Medulla oblongata (tissue), 1 donor: ENCODE measurements at regions not wholly inside any gene's neighbourhood (a gene's known extent, or its start where the extent isn't known, plus 50 kb on each side); places are given as distances from the start of the nearest gene placed in this dataset.
A peak's percentile ranks its signal among the peaks of the same experiment; 100 is the strongest.

Experiments used
- DNase-seq: peaks from one replicate; pipeline ENCODE4 v3.0.0-alpha.2; 2015; ENCODE audit errors: extremely low spot score

DNA sequence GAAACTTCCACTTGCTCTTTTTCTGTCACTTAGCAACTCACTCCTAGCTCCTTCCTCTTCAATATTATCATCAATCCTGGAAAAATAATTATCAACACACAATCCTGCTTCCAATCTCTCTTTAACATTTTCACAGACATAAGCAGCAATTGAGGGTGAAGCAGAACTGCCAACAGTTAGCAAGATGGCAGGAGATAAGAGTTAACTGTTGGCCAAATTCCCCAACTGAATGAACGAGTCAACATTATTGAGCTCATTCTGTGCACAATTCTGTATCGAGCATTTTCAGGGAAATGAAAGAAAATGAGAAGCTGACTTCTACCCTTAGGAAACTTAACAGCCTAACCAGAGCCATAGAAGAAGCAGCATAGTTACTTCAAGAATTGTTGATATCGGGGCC lies 152.0 kb downstream of the KCNA5 start:
- no peak for DNase-seq

DNA sequence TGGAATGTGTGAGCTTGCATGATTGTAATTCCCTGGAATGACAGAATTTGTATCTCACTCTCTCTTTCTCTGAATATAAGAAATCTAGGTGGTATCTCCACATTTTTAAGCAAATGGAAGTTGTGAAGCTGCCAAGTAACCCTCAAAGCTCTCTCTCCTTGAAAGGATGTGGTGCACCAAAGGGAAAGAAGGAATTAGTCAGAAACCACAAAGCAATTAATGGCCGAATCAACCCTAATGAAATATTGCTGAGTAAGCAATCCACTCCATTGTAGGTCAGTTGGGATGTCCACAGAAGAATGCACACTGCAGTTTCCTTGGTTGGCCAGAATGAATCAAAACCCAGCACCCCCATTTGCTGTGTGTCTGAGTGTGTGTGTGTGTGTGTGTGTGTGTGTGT lies 153.5 kb downstream of the KCNA5 start:
- no peak for DNase-seq

DNA sequence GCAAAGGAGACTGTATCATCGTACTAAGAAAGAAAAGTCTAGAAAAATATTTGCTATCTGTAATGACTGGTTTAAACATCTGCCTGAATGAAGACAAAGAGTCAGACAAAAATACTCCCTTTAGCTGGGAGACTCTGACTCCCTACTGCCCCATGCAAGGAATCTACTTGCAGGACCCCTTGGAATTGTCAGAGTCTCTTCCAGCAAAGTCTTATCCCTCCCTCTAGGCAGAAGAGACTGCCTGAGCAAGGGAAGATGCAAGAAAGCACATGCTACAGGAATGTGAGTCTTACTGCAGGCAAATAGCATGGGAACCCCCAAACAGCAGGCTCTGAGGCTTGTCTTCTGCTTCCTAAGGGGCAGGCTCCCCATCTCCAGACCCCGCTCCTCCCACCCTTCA lies 154.0 kb downstream of the KCNA5 start:
- no peak for DNase-seq

DNA sequence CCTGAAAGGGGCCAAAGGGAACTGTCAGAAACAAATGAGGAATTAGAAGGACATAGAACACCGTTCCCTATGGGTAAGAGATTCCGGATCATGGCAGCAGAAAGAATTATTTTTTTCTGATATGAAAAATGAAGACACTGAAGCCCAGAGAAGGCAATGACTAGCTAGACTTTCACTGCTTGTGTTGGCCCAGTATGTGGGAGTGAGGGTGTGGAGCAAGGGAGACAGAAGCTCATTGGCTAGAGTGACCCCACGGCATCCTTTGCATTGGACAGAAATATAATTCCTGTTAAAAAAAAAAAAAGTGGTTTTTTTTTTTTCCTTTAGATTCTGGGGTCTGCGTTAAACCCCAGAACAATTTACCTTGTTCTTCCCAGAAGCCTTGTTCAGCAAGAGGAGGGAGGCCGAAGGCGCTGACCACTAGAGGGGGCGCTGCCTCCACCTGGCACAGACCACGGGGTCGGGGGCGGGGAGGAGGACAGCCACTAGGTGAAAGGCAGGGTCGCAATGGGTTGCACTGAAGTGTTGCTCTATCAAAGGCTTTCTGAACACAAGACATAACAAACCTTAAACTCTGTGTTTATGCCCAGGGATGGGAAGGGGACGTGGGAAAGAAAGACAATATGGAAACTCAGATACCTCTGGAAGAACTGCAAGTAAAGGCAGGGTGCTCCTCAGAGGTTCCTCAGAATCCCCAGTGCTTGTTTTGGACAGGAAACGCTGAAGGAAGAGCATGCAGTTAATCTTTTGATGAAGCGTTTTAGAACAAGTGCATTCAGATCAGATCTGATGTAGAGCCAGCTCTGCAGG lies 156.8 kb downstream of the KCNA5 start:
- DNase-seq: peak; percentile 24

DNA sequence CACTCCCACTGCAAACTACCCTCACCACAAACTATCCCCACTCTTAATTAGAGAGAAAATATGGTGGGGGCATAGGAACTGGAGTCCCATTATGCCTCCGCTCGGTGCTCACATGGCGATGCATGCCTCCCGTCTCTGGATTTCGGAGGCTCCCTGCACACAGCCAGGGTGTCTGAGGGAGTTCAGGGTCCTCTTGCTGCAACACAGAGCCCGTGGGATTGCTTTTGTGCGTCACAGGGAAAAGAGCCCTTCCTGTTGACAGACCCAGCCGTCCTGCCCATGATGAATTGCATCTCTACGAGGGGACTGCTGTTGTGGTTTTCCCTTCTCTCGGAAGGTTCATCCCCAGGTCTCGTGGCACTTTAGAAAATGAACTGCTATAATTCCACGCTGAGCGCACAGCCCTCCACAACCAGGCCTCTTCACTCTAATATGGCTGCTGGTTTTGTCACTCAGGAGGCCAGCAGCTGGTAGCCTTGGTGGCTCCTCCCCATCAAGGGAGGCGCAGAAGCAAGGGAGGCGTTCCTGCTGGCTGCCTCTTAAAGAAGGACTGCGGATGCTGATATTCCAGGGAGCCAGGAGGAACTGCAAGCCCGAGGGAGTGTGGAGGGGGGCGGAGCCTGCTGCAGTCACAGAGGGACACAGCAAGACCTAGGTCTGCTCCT lies 158.0 kb downstream of the KCNA5 start:
- no peak for DNase-seq

DNA sequence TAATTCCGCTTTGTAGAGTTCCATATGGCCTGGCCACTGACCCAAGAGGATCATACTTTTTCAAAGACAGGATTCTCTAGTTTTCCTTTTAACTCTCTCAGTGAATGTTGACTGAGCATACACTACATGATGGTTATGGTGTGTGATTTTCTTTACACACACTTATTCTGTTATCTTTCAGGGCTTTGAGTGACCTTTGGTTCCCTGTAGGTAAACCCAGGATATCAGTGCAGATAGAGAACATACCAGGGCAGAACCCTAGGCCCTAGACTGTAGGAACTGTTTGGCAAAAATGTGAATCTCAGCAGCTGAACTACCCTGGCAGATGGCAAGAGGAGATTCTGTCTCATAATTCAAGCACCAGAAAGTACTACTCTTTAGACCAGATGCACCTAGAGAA lies 159.6 kb downstream of the KCNA5 start:
- DNase-seq: no peak

DNA sequence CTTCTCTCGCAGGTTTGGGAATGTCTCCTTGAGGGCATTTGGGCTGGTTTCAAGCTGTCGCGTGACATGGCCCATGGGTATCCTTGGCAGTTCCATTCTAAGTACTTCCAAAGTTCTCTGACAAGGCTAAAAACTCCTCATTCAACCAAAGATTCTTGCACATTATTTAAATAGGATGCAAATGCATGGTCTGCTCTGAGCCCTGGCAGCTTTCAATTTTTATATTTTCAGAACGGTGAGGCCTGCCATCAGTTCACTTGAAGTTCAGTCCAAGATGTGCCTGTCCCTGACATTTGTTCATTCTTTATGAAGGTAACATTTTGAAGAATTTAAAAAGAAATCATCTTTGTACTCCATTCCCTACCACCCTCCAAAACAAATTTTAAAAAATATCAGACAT lies 160.0 kb downstream of the KCNA5 start:
- no peak for DNase-seq

DNA sequence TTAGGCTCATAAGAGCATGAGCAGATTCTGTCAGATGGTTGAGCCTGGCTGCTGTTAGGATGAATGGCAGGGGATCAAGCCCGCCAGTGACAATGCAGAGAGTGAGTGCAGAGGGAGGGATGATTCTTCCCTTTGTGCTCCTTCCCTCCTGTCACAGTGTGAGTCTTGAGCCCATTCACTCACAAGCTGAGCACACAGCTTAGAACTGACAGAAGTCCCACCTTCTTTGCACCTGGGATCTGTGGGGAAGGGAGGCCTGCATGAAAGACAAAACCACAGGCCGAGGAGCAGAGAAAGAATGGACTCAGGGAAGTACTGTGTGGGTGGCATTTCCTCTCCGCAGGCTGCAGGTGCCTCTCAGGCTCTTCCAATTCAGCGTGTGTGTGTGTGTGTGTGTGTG lies 160.6 kb downstream of the KCNA5 start:
- no peak for DNase-seq

DNA sequence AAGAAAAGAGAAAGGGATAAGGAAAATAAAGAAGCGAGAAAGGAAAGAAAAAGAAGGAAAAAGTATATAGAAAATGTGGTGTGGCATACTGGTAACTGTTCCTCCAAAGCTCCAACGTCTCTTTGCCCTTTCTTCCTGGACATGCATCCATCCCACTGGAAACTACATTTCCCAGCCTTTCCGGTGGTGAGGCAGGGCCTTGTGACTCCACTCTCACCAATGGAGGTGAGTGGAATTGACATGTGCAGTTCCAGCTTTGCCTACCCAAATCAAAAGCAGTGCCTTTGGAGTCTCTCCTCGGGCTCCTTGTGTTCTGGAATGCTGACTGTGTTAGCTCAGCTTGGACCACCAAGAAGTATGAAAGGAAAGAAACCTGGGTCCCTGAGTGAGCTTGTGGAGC lies 161.2 kb downstream of the KCNA5 start:
- no peak for DNase-seq

DNA sequence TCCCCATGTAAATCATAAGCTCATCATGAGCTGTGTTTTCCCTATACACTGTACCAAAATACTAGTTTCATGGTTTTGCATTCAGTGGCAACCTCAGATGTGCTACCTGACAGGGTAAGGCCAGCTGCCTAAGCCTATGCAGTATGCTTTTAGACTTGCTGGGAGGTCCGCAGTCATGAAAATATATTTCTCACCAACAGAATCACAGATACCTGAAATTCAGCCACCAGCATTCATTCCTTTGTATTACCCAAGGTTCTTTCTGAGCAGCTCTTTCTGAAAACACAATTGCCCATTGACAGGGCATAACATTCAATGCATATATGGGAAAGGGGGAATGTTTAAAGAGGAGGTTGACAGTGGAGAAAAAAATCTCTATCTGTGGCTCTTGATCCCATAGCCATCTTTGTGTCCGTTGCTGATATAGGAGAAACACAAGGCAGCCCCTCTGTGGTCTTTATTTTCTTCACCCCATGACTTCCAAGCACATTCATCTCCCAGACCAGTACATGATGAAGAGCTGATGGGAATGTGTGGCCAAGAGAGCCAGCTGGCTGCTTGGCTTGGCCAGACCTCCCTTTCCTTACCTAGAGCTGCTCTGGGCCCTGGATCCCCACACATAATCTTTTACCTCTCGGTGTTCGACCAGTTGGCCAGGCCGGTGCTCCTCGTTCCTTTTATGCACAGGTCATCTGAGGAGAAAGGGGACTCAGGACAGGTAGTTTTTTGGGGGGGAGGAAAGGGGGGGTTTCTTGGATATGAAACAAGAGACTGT lies 162.9 kb downstream of the KCNA5 start:
- DNase-seq: no peak

DNA sequence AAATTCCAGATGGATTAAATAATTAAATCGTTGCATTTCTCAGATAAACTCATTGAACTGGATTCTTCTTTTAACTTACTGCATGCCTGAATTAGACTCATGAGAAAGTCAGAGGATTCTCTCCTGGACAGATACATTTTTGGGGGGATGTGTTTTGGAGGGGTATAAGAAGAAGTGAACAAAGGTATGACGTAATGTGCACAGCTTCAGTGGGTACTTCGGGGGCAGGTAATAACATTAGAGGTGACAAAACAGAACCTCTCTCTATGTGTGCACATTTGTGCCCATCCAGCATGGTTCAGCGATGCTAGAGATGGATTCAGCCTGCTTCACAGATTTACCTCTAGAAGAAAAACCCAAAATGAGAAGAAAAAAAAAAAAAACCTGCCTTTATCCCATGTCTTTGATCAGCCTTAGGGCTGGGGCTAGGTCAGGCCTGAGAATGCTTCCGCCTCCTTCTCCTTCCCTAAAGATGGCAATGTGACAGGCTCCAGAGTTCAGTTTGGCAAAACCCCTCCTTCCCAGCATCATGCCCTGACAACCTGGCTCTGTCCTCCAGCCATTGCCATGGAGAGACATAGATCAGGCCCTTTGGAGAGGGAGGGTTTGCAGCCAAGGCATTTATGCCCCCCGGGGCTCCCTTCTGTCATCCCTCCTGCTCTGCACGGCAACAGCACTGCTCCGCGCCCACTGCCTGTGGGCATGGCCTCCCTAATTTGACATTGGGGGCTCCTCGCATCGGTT lies 166.7 kb downstream of the KCNA5 start:
- DNase-seq: peak; percentile 2

DNA sequence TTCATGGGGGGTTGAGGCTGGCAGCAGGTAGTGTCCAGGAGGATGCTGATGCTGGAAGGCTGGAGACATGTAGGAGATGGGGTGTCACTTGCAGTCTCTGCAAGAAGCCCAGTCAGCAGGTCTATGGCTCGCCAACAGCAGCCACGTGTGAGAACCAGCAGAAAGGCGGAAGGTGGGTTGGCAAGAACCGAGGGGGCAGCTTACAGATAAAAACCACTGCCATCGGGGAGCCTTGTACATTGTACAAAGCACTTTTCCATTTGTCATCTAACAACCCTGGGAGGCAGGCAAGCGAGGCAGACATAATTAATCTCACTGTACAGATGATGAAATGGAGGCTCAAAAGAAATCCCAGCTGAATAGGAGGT lies 167.2 kb downstream of the KCNA5 start:
- DNase-seq: peak; percentile 2

DNA sequence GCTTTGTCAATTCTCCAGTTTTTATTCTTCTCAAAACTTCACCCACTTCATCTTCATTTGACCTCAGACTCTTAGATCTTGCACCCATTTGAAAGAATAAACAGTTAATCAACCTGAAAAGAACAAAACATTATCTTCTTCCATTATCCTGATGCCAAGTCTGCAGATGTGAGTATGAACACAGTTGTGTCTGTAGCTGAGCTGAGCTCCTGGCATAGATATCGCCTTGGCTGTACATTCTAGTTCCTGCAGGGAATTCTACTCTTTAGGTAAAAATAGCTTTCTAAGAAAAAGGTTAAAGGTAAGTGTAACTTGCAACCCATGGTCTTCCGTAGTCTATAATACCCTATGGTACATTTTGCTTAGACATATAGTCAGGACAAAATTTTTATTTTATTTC lies 169.7 kb downstream of the KCNA5 start:
- no peak for DNase-seq

DNA sequence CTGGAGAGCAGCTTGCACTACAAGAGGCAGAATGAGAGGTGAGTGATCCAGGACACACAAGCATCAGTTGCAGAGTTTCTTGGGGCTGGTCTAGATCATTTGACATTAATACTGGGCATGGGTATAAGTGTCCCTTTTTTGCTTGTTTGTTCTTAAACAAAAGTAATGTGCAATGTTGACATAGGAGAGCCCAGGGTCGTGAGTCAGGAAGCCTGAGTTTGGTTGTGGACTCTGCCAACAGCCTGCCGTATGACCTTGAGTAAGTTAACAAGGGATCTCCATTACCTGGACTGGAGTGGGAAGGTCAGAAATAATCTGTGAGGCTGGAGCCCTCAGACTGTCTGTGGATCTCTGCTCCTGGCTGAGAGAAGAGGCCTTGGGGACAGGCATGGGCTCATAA lies 170.3 kb downstream of the KCNA5 start:
- DNase-seq: no peak

DNA sequence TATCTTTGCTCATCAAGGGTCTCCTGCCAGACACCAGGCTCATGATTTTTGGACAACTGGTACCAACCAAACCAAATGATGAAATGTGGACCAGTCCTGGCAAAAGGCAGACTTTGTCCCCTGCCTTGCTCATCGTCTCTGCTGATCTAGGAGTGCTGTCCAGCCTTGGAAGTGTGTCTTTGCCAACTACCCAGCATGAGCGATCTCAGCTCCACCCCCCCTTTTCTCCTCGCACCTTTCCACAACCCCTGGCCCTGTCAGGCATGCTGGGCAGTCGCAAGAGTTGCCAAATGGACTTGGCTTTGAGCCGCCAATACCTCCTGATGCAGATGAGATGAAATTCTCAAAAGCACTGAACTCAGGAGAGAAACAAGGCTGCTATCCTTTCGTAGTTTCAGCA lies 174.3 kb downstream of the KCNA5 start:
- no peak for DNase-seq

DNA sequence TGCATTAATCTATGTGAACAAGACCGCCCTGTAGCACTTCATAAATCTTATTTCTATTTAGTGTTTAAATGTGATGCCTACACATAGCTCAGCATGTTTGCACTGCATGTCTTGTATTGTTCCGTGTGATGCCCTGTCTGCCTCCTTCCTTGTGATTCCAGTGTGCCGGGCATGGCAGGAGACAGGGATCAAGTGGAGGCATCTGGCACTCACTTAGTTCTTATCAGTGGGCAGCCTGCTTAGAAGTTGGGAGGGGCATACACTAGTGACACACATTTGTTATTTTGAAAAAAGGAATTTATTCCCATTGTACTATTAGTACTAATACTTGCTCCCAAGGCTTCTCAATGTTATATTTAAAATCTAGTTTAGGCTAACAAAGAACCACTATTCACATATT lies 176.4 kb downstream of the KCNA5 start:
- no peak for DNase-seq

DNA sequence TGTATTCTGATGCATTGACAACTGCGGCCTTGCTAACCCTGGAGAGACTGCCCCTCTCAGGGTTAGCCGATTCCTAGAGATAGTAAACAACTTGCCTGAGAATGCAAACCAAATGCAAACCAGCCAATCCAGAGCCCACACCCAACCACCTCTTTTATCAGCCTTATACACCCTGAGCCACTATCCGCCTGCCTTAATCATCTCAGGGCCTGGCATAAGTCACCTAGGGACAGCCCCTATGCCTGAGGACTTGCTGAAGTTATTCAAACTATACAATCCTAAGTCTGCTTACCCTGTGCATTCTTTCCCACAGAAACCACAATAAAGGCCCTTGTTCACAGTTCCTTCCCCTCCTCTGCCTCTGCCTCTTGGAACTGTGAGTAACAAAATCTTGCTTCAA lies 177.2 kb downstream of the KCNA5 start:
- no peak for DNase-seq

DNA sequence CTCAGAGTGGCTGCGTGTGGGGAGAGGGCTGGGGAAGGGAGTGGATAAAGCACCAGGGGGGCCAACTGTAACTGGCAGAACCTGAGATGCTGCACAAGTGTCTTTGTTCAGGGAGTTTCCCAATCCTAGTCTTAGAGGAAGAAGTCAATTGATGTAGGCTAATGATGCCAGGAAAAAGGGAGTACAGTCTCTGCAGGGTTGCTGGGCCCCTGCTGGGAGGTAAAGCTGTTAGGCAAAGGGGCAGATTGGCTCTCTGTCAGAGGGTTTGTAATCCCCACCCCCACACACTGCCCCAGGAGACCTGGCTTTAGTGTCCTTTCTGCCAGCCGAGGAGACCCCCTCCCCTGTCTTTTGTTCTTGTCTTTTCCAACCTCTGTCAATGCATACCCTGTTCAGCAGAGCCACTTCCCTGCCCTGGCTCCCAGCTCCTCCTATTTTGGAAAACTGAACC lies 178.4 kb downstream of the KCNA5 start:
- no peak for DNase-seq

DNA sequence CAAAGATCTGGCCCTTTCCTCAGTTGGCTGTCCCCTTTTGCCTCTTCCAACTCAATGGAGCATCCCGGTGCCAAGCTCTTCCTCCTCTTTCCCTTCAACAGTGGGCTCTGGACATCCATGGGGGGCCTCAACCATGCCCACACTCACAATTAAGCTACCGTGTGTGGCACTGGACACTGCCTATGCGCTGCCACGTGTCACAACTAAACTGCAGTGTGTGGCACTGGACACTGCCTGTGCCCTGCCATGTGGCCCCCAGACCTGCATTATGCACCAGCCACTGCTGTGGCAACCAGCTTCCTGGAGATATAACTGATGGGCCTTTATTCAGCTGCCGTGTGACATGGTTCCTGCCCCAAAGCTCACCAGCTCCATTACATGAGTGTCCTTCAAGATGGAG lies 179.1 kb downstream of the KCNA5 start:
- DNase-seq: no peak

DNA sequence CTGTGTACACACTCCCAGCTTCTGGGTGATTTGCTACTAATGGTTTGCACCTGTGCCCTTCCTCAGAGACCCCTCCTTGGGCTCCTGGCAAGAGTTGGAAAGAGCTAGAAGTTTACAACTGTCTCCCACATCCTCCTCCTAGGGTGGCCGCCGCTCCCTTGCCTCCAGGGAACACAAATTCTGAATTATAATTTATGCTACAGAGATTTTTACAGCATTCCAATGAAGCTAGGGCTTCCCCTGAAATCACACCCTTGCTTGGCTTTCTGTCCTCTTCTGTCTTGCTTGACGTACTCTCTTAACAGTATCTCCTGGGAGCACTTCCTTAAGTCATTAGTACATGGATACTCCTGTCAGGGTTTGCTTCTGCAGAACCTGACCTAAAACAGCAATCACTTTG lies 180.2 kb downstream of the KCNA5 start:
- DNase-seq: no peak

DNA sequence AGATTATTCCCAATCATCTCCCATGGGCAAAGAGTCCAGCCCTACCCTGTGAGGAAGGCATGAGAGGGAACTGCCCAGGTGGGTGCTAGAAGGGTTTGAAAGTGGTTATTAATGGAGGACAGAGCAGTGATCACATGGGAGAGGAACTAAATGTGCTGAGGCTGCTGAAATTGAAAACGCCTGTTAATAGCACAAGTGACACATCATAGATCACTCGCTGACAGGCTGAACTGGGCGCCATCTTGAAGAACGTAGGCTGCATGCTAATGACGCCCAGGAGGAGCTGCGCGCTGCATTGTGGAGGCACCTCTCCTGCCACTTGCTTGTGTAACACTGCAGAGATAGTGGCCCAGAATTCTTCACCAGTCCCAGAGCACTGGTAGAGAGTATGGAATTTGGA lies 182.9 kb downstream of the KCNA5 start:
- no peak for DNase-seq

DNA sequence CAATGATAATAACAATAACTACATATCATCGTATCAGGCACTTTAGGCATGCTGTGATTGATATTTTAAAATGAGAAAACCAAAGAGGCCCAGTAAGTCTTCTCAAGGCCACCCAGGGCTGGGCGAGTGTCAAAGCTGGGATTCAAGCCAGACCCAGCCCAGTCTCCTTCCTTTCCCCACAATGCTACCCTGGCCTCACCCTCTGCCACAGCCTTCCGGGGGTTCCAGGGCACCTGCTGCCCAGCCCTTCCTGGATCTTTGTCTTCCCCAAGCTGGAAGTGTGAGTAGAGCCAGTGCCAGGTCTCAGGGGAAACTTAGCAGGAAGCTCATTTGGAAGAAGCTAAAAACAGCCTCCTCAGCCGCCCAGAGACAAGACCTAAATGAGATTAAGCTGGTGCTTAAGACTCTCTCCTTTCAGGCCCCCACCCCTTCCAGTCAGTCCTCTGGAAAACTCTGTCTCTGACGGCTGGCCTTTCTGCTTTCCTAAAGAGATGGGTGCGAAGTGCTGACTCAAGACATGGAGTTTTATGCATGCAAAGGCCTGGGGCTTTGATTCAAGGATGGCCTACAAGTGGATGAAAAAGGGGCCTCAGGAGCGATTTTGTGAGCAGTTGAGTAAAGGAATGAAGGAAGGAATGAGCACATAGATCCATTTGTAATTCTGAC lies 184.2 kb downstream of the KCNA5 start:
- no peak for DNase-seq
